GM12891 (cell line): ENCODE measurements at regions not wholly inside any gene's neighbourhood (a gene's known extent, or its start where the extent isn't known, plus 50 kb on each side); places are given as distances from the start of the nearest gene placed in this dataset.

Source experiments
- POLR2AphosphoS5 ChIP-seq: IDR thresholded peaks from 2 replicates; pipeline ENCODE4 v1.6.1; 2011; ENCODE audit warnings: low read depth, low read length, control low read depth
- TAF1 ChIP-seq: IDR thresholded peaks from 2 replicates; pipeline ENCODE4 v1.6.1; 2011; ENCODE audit warnings: low read depth, low read length, control low read depth

- TF ChIP-seq POLR2AphosphoS5 = no peak
- no peak for TF ChIP-seq TAF1
These were observed 93.1 kb upstream of the ACO1 start for GRCh38 chr9:32291370-32291769.
